GM12873 (cell line): ENCODE measurements at regions not wholly inside any gene's neighbourhood (a gene's known extent, or its start where the extent isn't known, plus 50 kb on each side); places are given as distances from the start of the nearest gene placed in this dataset.

Experiments used
- CTCF ChIP-seq: IDR thresholded peaks from 2 replicates; pipeline ENCODE4 v1.5.1; 2012; ENCODE audit warnings: low read depth, mild to moderate bottlenecking, moderate library complexity, low read length, control low read depth; ENCODE audit not compliant: insufficient read depth; ENCODE audit errors: missing control alignments

- TF ChIP-seq CTCF, result no peak
These were observed 263.3 kb downstream of the SLC16A7 start for GRCh38 chr12:59859171-59859510.

- TF ChIP-seq CTCF, result no peak
These were observed 265.8 kb downstream of the SLC16A7 start for GRCh38 chr12:59861635-59862034.

- no peak for TF ChIP-seq CTCF
These were observed 271.2 kb downstream of the SLC16A7 start for GRCh38 chr12:59867055-59867454.

GRCh38 chr12:59867689-59868088 is 271.9 kb downstream of the SLC16A7 start:
- TF ChIP-seq CTCF, result no peak

GRCh38 chr12:59871779-59872178 is 275.9 kb downstream of the SLC16A7 start:
- no peak for TF ChIP-seq CTCF

- no peak for TF ChIP-seq CTCF
These were observed 277.3 kb downstream of the SLC16A7 start for GRCh38 chr12:59873136-59873535.

- TF ChIP-seq CTCF, result no peak
These were observed 279.0 kb downstream of the SLC16A7 start for GRCh38 chr12:59874781-59875180.

- no peak for TF ChIP-seq CTCF
These were observed 290.4 kb downstream of the SLC16A7 start for GRCh38 chr12:59886131-59886733.
